GM20000 (cell line): ENCODE measurements at regions not wholly inside any gene's neighbourhood (a gene's known extent, or its start where the extent isn't known, plus 50 kb on each side); places are given as distances from the start of the nearest gene placed in this dataset.
"Not testable (repeated sequence)": the region's sequence is repeated elsewhere in the genome, so short reads cannot be mapped to it uniquely, and the experiment has no call there.

Source experiments
- DNase-seq: peaks from one replicate; pipeline ENCODE4 v3.0.0; 2012; ENCODE audit warnings: low spot score
- TF ChIP-seq, protein P1 (sequence below): IDR thresholded peaks from 2 replicates; pipeline ENCODE4 v1.5.1; 2012; ENCODE audit warnings: mild to moderate bottlenecking, control low read depth; ENCODE audit errors: extremely low read depth, missing control alignments

GRCh38 chr2:125746321-125747164 is 909.4 kb upstream of the GYPC start:
- no peak for DNase-seq
- TF ChIP-seq, protein P1, sequence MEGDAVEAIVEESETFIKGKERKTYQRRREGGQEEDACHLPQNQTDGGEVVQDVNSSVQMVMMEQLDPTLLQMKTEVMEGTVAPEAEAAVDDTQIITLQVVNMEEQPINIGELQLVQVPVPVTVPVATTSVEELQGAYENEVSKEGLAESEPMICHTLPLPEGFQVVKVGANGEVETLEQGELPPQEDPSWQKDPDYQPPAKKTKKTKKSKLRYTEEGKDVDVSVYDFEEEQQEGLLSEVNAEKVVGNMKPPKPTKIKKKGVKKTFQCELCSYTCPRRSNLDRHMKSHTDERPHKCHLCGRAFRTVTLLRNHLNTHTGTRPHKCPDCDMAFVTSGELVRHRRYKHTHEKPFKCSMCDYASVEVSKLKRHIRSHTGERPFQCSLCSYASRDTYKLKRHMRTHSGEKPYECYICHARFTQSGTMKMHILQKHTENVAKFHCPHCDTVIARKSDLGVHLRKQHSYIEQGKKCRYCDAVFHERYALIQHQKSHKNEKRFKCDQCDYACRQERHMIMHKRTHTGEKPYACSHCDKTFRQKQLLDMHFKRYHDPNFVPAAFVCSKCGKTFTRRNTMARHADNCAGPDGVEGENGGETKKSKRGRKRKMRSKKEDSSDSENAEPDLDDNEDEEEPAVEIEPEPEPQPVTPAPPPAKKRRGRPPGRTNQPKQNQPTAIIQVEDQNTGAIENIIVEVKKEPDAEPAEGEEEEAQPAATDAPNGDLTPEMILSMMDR = no peak

DNA sequence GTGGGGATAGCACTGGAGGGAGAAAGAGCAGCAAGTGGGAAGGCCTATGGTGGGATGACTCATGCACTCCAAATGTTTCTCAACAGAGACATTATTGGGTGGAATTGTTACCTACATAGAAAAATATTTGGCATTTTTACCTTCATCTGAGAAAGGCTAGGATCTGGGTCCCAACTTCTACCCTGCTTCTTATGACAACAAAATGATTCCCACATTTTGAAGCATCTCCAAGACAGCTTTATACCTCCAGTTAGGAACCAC is 908.9 kb upstream of the GYPC start:
- TF ChIP-seq, protein P1 = no peak
- no peak for DNase-seq

GRCh38 chr2:125756431-125756830 is 899.5 kb upstream of the GYPC start:
- TF ChIP-seq, protein P1 = no peak
- DNase-seq = no peak

- TF ChIP-seq, protein P1 = no peak
Observed at GRCh38 chr2:125796784-125797183, 859.2 kb upstream of the GYPC start.

DNA sequence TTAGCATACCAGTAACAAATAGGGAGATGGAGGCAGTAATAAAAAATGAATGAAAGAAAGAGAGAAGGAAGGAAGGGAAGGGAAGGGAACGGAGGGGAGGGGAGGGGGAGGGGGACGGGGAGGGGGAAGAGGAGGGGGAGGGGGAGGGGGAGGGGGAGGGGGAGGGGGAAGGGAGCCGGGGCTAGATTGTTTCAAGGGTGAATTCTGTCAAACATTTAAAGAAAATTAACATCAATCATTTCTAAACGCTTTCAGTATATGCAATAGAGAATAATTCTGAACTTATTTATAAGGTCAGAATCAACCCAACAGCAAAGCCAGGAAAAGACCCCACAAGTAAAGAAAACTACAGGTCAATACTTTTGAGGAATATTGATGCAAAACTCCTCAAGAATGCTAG is 858.8 kb upstream of the GYPC start:
- DNase-seq = no peak
- TF ChIP-seq, protein P1 = no peak

More at GRCh38 chr2:125796784-125797183, 859.2 kb upstream of the GYPC start:
- DNase-seq = no peak

GRCh38 chr2:125822746-125823145 is 833.2 kb upstream of the GYPC start:
- DNase-seq = no peak
- TF ChIP-seq, protein P1 = no peak

DNA sequence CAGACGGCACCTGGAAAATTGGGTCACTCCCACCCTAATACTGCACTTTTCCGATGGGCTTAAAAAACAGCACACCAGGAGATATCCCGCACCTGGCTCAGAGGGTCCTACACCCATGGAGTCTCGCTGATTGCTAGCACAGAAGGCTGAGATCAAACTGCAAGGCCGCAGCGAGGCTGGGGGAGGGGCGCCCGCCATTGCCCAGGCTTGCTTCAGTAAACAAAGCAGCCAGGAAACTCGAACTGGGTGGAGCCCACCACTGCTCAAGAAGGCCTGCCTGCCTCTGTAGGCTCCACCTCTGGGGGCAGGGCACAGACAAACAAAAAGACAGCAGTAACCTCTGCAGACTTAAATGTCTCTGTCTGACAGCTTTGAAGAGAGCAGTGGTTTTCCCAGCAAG is 830.2 kb upstream of the GYPC start:
- DNase-seq = not testable (repeated sequence)

DNA sequence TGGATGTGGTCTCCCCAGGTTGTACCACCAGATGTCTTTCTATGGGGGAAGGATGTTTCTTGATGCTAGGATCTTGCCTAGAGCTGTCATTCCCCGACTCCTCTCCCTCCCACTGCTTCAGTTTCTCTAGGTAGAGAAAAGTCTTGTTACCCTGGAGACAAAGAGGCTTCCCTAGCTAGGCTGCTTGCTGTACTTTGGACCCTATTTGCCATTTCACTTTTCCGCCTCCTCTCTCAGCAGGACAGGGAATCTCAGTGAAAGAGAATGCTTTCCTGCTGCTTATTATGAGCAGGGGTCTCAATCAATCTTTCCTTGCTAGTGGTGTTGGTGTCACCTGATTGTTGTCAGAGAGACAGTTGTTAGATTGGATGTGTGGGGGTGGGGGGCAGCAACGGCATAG is 818.8 kb upstream of the GYPC start:
- no peak for DNase-seq
- TF ChIP-seq, protein P1 = no peak
